Activated CD8-positive, alpha-beta memory T cell treated with anti-CD3 and anti-CD28 coated beads for 24 hours (primary cell): ENCODE measurements at regions not wholly inside any gene's neighbourhood (a gene's known extent, or its start where the extent isn't known, plus 50 kb on each side); places are given as distances from the start of the nearest gene placed in this dataset.

Experiments
- DNase-seq: peaks from one replicate; pipeline ENCODE4 v3.0.0-alpha.2; 2020

GRCh38 chr12:88665071-88665470 is 84.8 kb upstream of the KITLG start:
- no peak for DNase-seq

- DNase-seq = no peak
Observed at GRCh38 chr12:88662961-88663360, 82.7 kb upstream of the KITLG start.

- no peak for DNase-seq
Observed at GRCh38 chr12:88662093-88662492, 81.8 kb upstream of the KITLG start.

- DNase-seq = no peak
Observed at GRCh38 chr12:88658009-88658408, 77.7 kb upstream of the KITLG start.

GRCh38 chr12:88650715-88651114 is 70.4 kb upstream of the KITLG start:
- DNase-seq = no peak

- DNase-seq = no peak
Observed at GRCh38 chr12:88648625-88649024, 68.4 kb upstream of the KITLG start.

- DNase-seq = no peak
Observed at GRCh38 chr12:88646824-88647223, 66.6 kb upstream of the KITLG start.

GRCh38 chr12:88645816-88646215 is 65.5 kb upstream of the KITLG start:
- DNase-seq = no peak

GRCh38 chr12:88644946-88645702 is 64.9 kb upstream of the KITLG start:
- DNase-seq = no peak

- no peak for DNase-seq
Observed at GRCh38 chr12:88643685-88644084, 63.4 kb upstream of the KITLG start.

- no peak for DNase-seq
Observed at GRCh38 chr12:88642675-88643431, 62.6 kb upstream of the KITLG start.

- no peak for DNase-seq
Observed at GRCh38 chr12:88638966-88639760, 58.9 kb upstream of the KITLG start.

- no peak for DNase-seq
Observed at GRCh38 chr12:88638388-88638787, 58.1 kb upstream of the KITLG start.

- DNase-seq = no peak
Observed at GRCh38 chr12:88634008-88634407, 53.7 kb upstream of the KITLG start.

GRCh38 chr12:88633312-88633711 is 53.0 kb upstream of the KITLG start:
- no peak for DNase-seq

- no peak for DNase-seq
Observed at GRCh38 chr12:88630561-88630960, 50.3 kb upstream of the KITLG start.
